Epithelial cell of esophagus (primary cell): ENCODE measurements at regions not wholly inside any gene's neighbourhood (a gene's known extent, or its start where the extent isn't known, plus 50 kb on each side); places are given as distances from the start of the nearest gene placed in this dataset.

Experiments used
- DNase-seq: peaks from one replicate; pipeline ENCODE4 v3.0.0; 2010; ENCODE audit warnings: low read depth
- H3K4me3 ChIP-seq: 2 replicates; pipeline ENCODE4 v1.5.1; 2011; ENCODE audit warnings: mild to moderate bottlenecking, low read length, control low read depth
- TF ChIP-seq, protein P1 (sequence below): IDR thresholded peaks from 2 replicates; pipeline ENCODE4 v1.5.1; 2011; ENCODE audit warnings: low read depth, mild to moderate bottlenecking, low read length, control low read depth, inconsistent platforms; ENCODE audit not compliant: insufficient read depth; ENCODE audit errors: missing control alignments

- H3K4me3 ChIP-seq, result no peak overlapping the region
- peak; percentile 52 for DNase-seq
- TF ChIP-seq, protein P1, sequence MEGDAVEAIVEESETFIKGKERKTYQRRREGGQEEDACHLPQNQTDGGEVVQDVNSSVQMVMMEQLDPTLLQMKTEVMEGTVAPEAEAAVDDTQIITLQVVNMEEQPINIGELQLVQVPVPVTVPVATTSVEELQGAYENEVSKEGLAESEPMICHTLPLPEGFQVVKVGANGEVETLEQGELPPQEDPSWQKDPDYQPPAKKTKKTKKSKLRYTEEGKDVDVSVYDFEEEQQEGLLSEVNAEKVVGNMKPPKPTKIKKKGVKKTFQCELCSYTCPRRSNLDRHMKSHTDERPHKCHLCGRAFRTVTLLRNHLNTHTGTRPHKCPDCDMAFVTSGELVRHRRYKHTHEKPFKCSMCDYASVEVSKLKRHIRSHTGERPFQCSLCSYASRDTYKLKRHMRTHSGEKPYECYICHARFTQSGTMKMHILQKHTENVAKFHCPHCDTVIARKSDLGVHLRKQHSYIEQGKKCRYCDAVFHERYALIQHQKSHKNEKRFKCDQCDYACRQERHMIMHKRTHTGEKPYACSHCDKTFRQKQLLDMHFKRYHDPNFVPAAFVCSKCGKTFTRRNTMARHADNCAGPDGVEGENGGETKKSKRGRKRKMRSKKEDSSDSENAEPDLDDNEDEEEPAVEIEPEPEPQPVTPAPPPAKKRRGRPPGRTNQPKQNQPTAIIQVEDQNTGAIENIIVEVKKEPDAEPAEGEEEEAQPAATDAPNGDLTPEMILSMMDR, result no peak
Measured at GRCh38 chr4:38523524-38524448, 140.2 kb upstream of the KLF3 start.

DNA sequence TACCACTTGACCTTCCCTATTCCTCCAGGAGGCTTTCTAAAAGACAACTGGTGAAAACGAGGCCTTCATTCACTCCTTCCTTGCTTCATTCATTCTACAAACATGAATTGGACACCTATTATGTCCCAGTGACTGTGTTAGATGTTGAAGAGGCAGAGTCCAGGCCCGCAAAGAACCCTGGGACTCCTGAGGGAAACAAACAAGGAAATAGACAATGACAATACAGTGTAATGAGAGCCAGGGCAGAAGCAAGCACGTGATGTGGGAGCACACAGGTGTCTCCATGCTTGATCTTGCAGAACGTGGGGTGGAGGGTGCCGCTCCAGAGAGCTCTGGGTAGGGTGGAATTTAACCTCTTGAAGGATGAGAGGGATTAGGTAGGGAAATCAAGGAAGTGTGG lies 137.6 kb upstream of the KLF3 start:
- TF ChIP-seq, protein P1, result no peak
- no peak overlapping the region for H3K4me3 ChIP-seq
- DNase-seq, result no peak

GRCh38 chr4:38529189-38530115 lies 134.5 kb upstream of the KLF3 start:
- DNase-seq, result peak; percentile 43
- no peak overlapping the region for H3K4me3 ChIP-seq
- TF ChIP-seq, protein P1, result no peak

DNA sequence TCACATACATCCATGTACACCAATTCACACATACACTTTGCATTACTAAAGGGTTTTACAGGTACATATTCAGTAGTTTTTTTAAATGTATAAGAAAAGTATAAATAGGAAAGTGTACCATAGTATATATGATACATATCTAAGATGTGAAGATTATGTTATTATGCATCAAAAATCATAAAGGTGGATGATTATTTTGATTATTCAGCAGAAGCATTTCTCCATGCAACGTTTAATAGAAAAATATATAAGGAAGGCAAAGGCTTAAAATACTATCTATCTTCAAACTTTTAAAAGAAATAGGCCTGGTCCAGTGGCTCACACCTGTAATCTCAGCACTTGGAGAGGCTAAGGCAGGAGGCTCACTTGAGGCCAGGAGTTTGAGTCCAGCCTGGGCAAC lies 133.5 kb upstream of the KLF3 start:
- no peak overlapping the region for H3K4me3 ChIP-seq
- TF ChIP-seq, protein P1, result no peak
- DNase-seq, result no peak

DNA sequence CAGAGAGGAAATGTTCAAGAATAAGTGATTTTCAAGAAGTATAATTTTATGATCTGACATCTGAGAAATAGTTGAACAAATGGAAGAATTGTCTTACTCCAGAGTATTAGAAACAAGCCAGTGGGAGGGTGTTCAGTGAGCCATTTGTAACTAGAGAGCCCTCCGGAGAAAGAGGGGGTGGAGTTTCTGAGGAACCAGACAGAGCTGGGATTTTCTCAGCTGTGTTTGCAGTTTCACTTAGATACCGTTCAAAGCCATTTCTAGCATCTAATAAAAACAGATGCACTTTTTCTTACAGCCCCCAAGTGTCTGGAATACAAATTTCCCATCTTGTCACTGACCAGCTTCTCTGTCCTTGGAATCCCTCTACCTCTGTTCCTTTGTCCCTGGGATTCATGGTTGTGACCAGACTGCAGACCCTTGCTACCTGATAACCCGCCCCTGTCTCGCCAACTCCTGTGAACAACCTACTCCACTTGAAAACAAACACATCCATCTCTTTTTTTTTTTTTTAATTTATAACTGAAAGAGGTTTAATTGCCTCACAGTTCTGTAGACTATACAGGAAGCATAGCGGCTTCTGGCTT lies 132.8 kb upstream of the KLF3 start:
- TF ChIP-seq, protein P1, result no peak
- DNase-seq, result no peak

DNA sequence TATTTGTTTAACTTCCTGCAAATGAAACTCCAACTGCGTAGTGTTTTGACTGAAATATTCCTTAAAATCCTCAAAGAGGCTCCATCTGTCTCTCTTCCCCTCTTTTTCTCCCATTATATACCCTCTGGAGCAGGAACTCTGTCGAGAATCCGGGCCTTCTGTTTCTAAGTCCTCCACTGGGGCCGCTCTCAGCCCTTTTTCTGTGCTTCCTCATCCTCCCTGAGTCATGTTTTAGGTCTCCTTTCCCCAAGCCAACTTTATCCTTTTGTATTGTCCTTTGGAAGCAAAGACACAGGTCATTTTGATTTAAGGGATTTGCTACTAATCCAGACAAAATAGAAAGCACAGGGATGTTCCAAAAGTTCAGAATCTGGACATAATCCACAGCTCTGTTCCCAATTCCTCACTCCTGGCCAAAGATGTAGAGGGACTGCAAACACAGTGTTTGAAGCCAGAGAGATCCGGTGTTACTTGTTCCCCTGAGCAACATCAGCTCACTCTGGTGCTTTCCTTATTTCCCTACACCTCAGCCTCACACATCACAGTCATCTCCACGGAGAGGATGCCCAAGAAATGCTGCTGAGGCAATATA lies 131.0 kb upstream of the KLF3 start:
- H3K4me3 ChIP-seq, result no peak overlapping the region
- TF ChIP-seq, protein P1, result no peak
- DNase-seq, result no peak

More for the DNA sequence above, 132.8 kb upstream of the KLF3 start:
- no peak overlapping the region for H3K4me3 ChIP-seq
